ENCODE measurements at regions not wholly inside any gene's neighbourhood (a gene's known extent, or its start where the extent isn't known, plus 50 kb on each side); places are given as distances from the start of the nearest gene placed in this dataset.

DNA sequence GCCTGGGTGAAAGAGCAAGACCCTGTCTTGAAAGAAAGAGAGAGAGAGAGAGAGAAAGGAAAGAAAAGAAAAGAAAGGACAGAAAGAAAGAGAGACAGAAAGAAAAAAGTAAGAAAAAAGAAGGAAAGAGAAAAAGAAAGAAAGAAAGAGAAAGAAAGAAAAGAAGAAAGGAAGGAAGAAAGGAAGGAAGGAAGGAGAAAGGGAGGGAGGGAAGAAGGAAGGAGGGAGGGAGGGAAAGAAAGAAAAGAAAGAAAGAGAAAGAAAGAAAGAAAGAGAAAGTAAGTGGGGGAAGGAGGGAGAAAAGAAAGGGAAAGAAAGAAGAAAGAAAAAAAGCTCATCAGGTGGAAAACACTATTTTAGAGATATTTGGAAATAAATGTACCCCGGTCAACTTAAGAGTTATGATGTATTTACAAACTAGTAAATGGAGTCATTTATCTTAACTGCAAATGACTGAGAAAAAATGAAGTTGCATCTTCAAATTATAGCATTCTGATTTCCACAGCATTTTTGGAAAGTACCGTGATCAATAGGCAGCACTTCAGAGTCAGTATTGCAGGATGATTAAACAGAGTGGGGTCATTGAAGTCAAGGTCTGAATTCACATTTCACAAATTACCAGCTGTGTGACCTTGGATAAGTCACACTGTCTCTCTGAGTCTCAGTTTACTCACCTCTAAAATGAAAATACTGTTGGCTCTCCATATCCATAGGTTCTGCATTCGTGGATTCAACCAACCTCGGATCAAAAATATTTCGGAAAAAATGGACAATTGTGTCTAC, 64.1 kb upstream of the SMAD1 start:
- no peak overlapping the region for H3K27ac ChIP-seq (ENCODE audit: poor library complexity, severe bottlenecking)

GRCh38 chr4:145414841-145415240, 66.8 kb upstream of the SMAD1 start:
- no peaks in the 10 kb centered on the region for H3K27me3 ChIP-seq (ENCODE audit: insufficient read depth, poor library complexity, severe bottlenecking)
- H3K4me3 ChIP-seq (ENCODE audit: severe bottlenecking), result no peak overlapping the region
- DNase-seq (ENCODE audit: low spot score), result no peak
- no peak for TF ChIP-seq CTCF (IDR thresholded peaks at IDR 0.05; ENCODE audit: poor library complexity, severe bottlenecking)
- H3K9me3 ChIP-seq (ENCODE audit: severe bottlenecking), result no peaks in the 10 kb centered on the region
- H3K4me1 ChIP-seq (ENCODE audit: insufficient read depth, poor library complexity, severe bottlenecking), result no peaks in the 10 kb centered on the region
- H3K27ac ChIP-seq (ENCODE audit: poor library complexity, severe bottlenecking), result no peak overlapping the region
- H3K36me3 ChIP-seq (ENCODE audit: low read depth), result no peaks in the 10 kb centered on the region
- no peak for ATAC-seq (ENCODE audit: low read depth)

More for the DNA sequence above, 64.1 kb upstream of the SMAD1 start:
- Histone ChIP-seq H3K4me3 (ENCODE audit: severe bottlenecking) (no peak overlapping the region), H3K4me1 (ENCODE audit: insufficient read depth, poor library complexity, severe bottlenecking) (no peaks in the 10 kb centered on the region), H3K9me3 (ENCODE audit: severe bottlenecking) (no peaks in the 10 kb centered on the region), H3K36me3 (ENCODE audit: low read depth) (no peaks in the 10 kb centered on the region), H3K27me3 (ENCODE audit: insufficient read depth, poor library complexity, severe bottlenecking) (no peaks in the 10 kb centered on the region)
- ATAC-seq (ENCODE audit: low read depth) (no peak), DNase-seq (ENCODE audit: low spot score) (no peak)
- TF ChIP-seq CTCF (IDR thresholded peaks at IDR 0.05; ENCODE audit: poor library complexity, severe bottlenecking), result no peak

- H3K27ac ChIP-seq (ENCODE audit: poor library complexity, severe bottlenecking), result no peak overlapping the region
- no peaks in the 10 kb centered on the region for H3K27me3 ChIP-seq (ENCODE audit: insufficient read depth, poor library complexity, severe bottlenecking)
- H3K4me3 ChIP-seq (ENCODE audit: severe bottlenecking), result no peak overlapping the region
- no peaks in the 10 kb centered on the region for H3K36me3 ChIP-seq (ENCODE audit: low read depth)
- no peak for TF ChIP-seq CTCF (IDR thresholded peaks at IDR 0.05; ENCODE audit: poor library complexity, severe bottlenecking)
- H3K9me3 ChIP-seq (ENCODE audit: severe bottlenecking), result no peaks in the 10 kb centered on the region
- no peaks in the 10 kb centered on the region for H3K4me1 ChIP-seq (ENCODE audit: insufficient read depth, poor library complexity, severe bottlenecking)
- DNase-seq (ENCODE audit: low spot score), result no peak
- no peak for ATAC-seq (ENCODE audit: low read depth)
Measured at GRCh38 chr4:145414226-145414625, 67.4 kb upstream of the SMAD1 start.

- no peaks in the 10 kb centered on the region for H3K9me3 ChIP-seq (ENCODE audit: severe bottlenecking)
- no peak overlapping the region for H3K4me3 ChIP-seq (ENCODE audit: severe bottlenecking)
- DNase-seq (ENCODE audit: low spot score) (no peak), ATAC-seq (ENCODE audit: low read depth) (no peak)
- no peaks in the 10 kb centered on the region for H3K36me3 ChIP-seq (ENCODE audit: low read depth)
- no peaks in the 10 kb centered on the region for H3K27me3 ChIP-seq (ENCODE audit: insufficient read depth, poor library complexity, severe bottlenecking)
- no peak overlapping the region for H3K27ac ChIP-seq (ENCODE audit: poor library complexity, severe bottlenecking)
- H3K4me1 ChIP-seq (ENCODE audit: insufficient read depth, poor library complexity, severe bottlenecking), result no peaks in the 10 kb centered on the region
- no peak for TF ChIP-seq CTCF (IDR thresholded peaks at IDR 0.05; ENCODE audit: poor library complexity, severe bottlenecking)
Measured at GRCh38 chr4:145406970-145407369, 74.7 kb upstream of the SMAD1 start.

DNA sequence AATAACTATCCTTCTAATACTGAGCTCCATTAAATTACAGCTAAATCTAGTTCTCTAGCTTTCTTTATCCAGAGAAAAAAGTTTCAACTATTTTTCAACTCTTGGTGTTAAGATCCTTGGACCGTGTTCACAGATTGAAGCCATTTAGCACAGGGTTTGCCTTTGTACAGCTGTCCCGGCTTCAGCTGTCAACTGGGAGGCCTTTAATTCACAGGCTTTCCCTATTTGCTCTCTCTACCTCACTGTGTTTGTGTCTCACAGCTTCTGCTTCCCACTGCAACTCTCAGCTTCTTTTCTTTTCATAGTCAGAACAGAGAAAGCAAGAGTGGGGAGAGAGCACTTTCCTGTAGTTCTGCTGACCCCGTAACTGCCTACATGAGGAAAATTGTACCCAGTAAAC, 76.9 kb upstream of the SMAD1 start:
- no peaks in the 10 kb centered on the region for H3K27me3 ChIP-seq (ENCODE audit: insufficient read depth, poor library complexity, severe bottlenecking)
- DNase-seq (ENCODE audit: low spot score), result no peak
- no peaks in the 10 kb centered on the region for H3K9me3 ChIP-seq (ENCODE audit: severe bottlenecking)
- no peak overlapping the region for H3K4me3 ChIP-seq (ENCODE audit: severe bottlenecking)
- no peak for TF ChIP-seq CTCF (IDR thresholded peaks at IDR 0.05; ENCODE audit: poor library complexity, severe bottlenecking)
- no peak for ATAC-seq (ENCODE audit: low read depth)
- H3K27ac ChIP-seq (ENCODE audit: poor library complexity, severe bottlenecking), result no peak overlapping the region
- no peaks in the 10 kb centered on the region for H3K36me3 ChIP-seq (ENCODE audit: low read depth)
- H3K4me1 ChIP-seq (ENCODE audit: insufficient read depth, poor library complexity, severe bottlenecking), result no peaks in the 10 kb centered on the region

Data from RWPE2 (cell line).